ENCODE measurements at regions not wholly inside any gene's neighbourhood (a gene's known extent, or its start where the extent isn't known, plus 50 kb on each side); places are given as distances from the start of the nearest gene placed in this dataset.

GRCh38 chr1:192038567-192038966 lies 119.7 kb upstream of the RGS18 start:
- no peak for DNase-seq

- no peak for DNase-seq
These were observed 113.1 kb upstream of the RGS18 start for GRCh38 chr1:192045131-192045530.

- no peak for DNase-seq
These were observed 104.7 kb upstream of the RGS18 start for GRCh38 chr1:192053531-192053971.

- DNase-seq, result no peak
These were observed 100.5 kb upstream of the RGS18 start for GRCh38 chr1:192057766-192058165.

- DNase-seq, result no peak
These were observed 98.9 kb upstream of the RGS18 start for GRCh38 chr1:192059407-192059806.

- DNase-seq, result no peak
These were observed 96.7 kb upstream of the RGS18 start for GRCh38 chr1:192061556-192061955.

- DNase-seq, result no peak
These were observed 93.2 kb upstream of the RGS18 start for GRCh38 chr1:192065087-192065486.

GRCh38 chr1:192066202-192066601 lies 92.1 kb upstream of the RGS18 start:
- DNase-seq, result no peak

- DNase-seq, result no peak
These were observed 90.9 kb upstream of the RGS18 start for GRCh38 chr1:192067360-192067759.

- DNase-seq, result no peak
These were observed 88.0 kb upstream of the RGS18 start for GRCh38 chr1:192070213-192070612.

- no peak for DNase-seq
These were observed 77.6 kb upstream of the RGS18 start for GRCh38 chr1:192080684-192081083.

GRCh38 chr1:192081359-192081758 lies 76.9 kb upstream of the RGS18 start:
- DNase-seq, result no peak

- DNase-seq, result no peak
These were observed 71.6 kb upstream of the RGS18 start for GRCh38 chr1:192086644-192087043.

GRCh38 chr1:192087334-192087733 lies 70.9 kb upstream of the RGS18 start:
- DNase-seq, result no peak

- no peak for DNase-seq
These were observed 69.8 kb upstream of the RGS18 start for GRCh38 chr1:192088496-192088895.

GRCh38 chr1:192098001-192098400 lies 60.3 kb upstream of the RGS18 start:
- DNase-seq, result no peak

GRCh38 chr1:192099328-192099727 lies 58.9 kb upstream of the RGS18 start:
- DNase-seq, result no peak

- no peak for DNase-seq
These were observed 57.4 kb upstream of the RGS18 start for GRCh38 chr1:192100686-192101468.

- DNase-seq, result no peak
These were observed 54.1 kb upstream of the RGS18 start for GRCh38 chr1:192104128-192104527.

- no peak for DNase-seq
These were observed 53.4 kb upstream of the RGS18 start for GRCh38 chr1:192104852-192105251.

- DNase-seq, result no peak
These were observed 50.1 kb upstream of the RGS18 start for GRCh38 chr1:192108161-192108560.

Data from SHP77 (cell line).